Testis (tissue), 2 donors: ENCODE measurements at regions not wholly inside any gene's neighbourhood (a gene's known extent, or its start where the extent isn't known, plus 50 kb on each side); places are given as distances from the start of the nearest gene placed in this dataset.

Source experiments
- CTCF ChIP-seq, 3 experiments: fragments of 450-650 bp in 2 of 3; fragments of 200-600 bp in 1 of 3; sonication (generic) in 1 of 3; IDR thresholded peaks; one replicate each; pipeline ENCODE4 v1.5.1; 2016 to 2019; ENCODE audit warnings: antibody characterized with exemption in 3 of 3, mild to moderate bottlenecking in 2 of 3, moderate library complexity in 1 of 3
- POLR2A ChIP-seq: fragments of 450-650 bp; IDR thresholded peaks from one replicate; pipeline ENCODE4 v1.6.1; 2017; ENCODE audit warnings: antibody characterized with exemption, mild to moderate bottlenecking, moderate library complexity

GRCh38 chr3:28612232-28612631 is 263.6 kb upstream of the AZI2 start:
- TF ChIP-seq CTCF (IDR thresholded peaks at IDR 0.05) (no peak), POLR2A (no peak)
